Gastrocnemius medialis (tissue), 4 donors: ENCODE measurements at regions not wholly inside any gene's neighbourhood (a gene's known extent, or its start where the extent isn't known, plus 50 kb on each side); places are given as distances from the start of the nearest gene placed in this dataset.

Experiments
- ATAC-seq, 2 donors: fragments of 150-250 bp; one replicate each; pipeline ENCODE4 v1.9.1; 2016
- DNase-seq, 2 donors: peaks; one replicate each; pipeline ENCODE4 v3.0.0-alpha.2; 2019
- H3K27ac ChIP-seq, 4 donors: fragments of 200-600 bp; sonication (generic); 1 replicate in 1 of 4; 2 replicates in 3 of 4; pipeline ENCODE4 v1.5.1; 2016 to 2018; ENCODE audit warnings: mild to moderate bottlenecking in 2 of 4, moderate library complexity in 1 of 4
- H3K27me3 ChIP-seq, 3 donors: fragments of 200-600 bp; sonication (generic) in 2 of 3; 1 replicate in 1 of 3; 2 replicates in 2 of 3; pipeline versions ENCODE4 v1.5.1 to v1.6.0; 2016 to 2019; ENCODE audit warnings: mild to moderate bottlenecking in 1 of 3, moderate library complexity in 1 of 3
- H3K36me3 ChIP-seq, 2 donors: fragments of 200-600 bp; sonication (generic) in 1 of 2; one replicate each; pipeline ENCODE4 v1.5.1; 2017 to 2018
- H3K4me1 ChIP-seq, 2 donors: fragments of 200-600 bp; sonication (generic) in 1 of 2; one replicate each; pipeline ENCODE4 v1.5.1; 2016 to 2017; ENCODE audit warnings: mild to moderate bottlenecking in 2 of 2
- H3K4me3 ChIP-seq, 4 donors: fragments of 200-600 bp; sonication (generic) in 3 of 4; 1 replicate in 1 of 4; 2 replicates in 3 of 4; pipeline ENCODE4 v1.5.1; 2016 to 2019; ENCODE audit warnings: mild to moderate bottlenecking in 2 of 4
- H3K9me3 ChIP-seq, 3 donors: fragments of 200-600 bp; sonication (generic) in 2 of 3; 1 replicate in 1 of 3; 2 replicates in 2 of 3; pipeline ENCODE4 v1.5.1; 2016 to 2019
- CTCF ChIP-seq, 5 experiments: fragments of 450-650 bp in 3 of 5; fragments of 200-600 bp in 2 of 5; sonication (generic) in 2 of 5; IDR thresholded peaks in 4 of 5; conservative IDR thresholded peaks in 1 of 5; 1 replicate in 4 of 5; 2 replicates in 1 of 5; pipeline ENCODE4 v1.5.1; 2016 to 2019; ENCODE audit warnings: antibody characterized with exemption in 5 of 5, mild to moderate bottlenecking in 3 of 5, moderate library complexity in 3 of 5
- POLR2A ChIP-seq, 2 donors: fragments of 450-650 bp; IDR thresholded peaks; one replicate each; pipeline ENCODE4 v1.6.1; 2017; ENCODE audit warnings: antibody characterized with exemption in 2 of 2, mild to moderate bottlenecking in 2 of 2, moderate library complexity in 2 of 2
- in situ Hi-C, 4 donors: fragments of 200-750 bp; cut with MboI; loops; one replicate each; pipeline versions ENCODE4 v1.15.0 to v1.8.0; 2017; ENCODE audit warnings: low sequenced_read_pairs in 4 of 4
- intact Hi-C: fragments of 100-400 bp; cut with DNase I; formaldehyde crosslinking; loops from one replicate; pipeline ENCODE4 v1.15.1; 2023; ENCODE audit warnings: low total_unique reads

GRCh38 chr2:113812204-113812603 is 55.8 kb upstream of the SLC35F5 start:
- ATAC-seq (no peak), DNase-seq (no peak)
- Histone ChIP-seq H3K4me3 (no peak overlapping the region), H3K27me3 (no peaks in the 10 kb centered on the region), H3K9me3 (no peaks in the 10 kb centered on the region), H3K27ac (no peak overlapping the region), H3K4me1 (no peaks in the 10 kb centered on the region), H3K36me3 (no peaks in the 10 kb centered on the region)
- TF ChIP-seq CTCF (IDR thresholded peaks at IDR 0.05 in 4 of 5, conservative IDR thresholded peaks at IDR 0.05 in 1 of 5) (no peak), POLR2A (IDR thresholded peaks at IDR 0.05) (no peak)
- in situ Hi-C loops: no loop called here
- intact Hi-C loops: no loop called here

GRCh38 chr2:113809076-113809736 is 52.8 kb upstream of the SLC35F5 start:
- TF ChIP-seq CTCF (IDR thresholded peaks at IDR 0.05 in 4 of 5, conservative IDR thresholded peaks at IDR 0.05 in 1 of 5) (no peak), POLR2A (IDR thresholded peaks at IDR 0.05) (no peak)
- in situ Hi-C loops (no loop called here), intact Hi-C loops (no loop called here)
- Histone ChIP-seq H3K4me1 (no peaks in the 10 kb centered on the region), H3K4me3 (no peak overlapping the region), H3K36me3 (no peaks in the 10 kb centered on the region), H3K27me3 (no peaks in the 10 kb centered on the region), H3K9me3 (no peaks in the 10 kb centered on the region), H3K27ac (no peak overlapping the region)
- ATAC-seq (no peak), DNase-seq (no peak)

GRCh38 chr2:113807721-113808120 is 51.3 kb upstream of the SLC35F5 start:
- H3K4me3 ChIP-seq: no peak overlapping the region
- H3K9me3 ChIP-seq: no peaks in the 10 kb centered on the region
- H3K27me3 ChIP-seq: no peaks in the 10 kb centered on the region
- H3K27ac ChIP-seq: no peak overlapping the region
- no peaks in the 10 kb centered on the region for H3K36me3 ChIP-seq
- TF ChIP-seq CTCF (IDR thresholded peaks at IDR 0.05 in 4 of 5, conservative IDR thresholded peaks at IDR 0.05 in 1 of 5) (no peak), POLR2A (IDR thresholded peaks at IDR 0.05) (no peak)
- no peak for ATAC-seq
- H3K4me1 ChIP-seq: no peaks in the 10 kb centered on the region
- DNase-seq: no peak
- intact Hi-C loops: no loop called here
- in situ Hi-C loops: no loop called here

DNA sequence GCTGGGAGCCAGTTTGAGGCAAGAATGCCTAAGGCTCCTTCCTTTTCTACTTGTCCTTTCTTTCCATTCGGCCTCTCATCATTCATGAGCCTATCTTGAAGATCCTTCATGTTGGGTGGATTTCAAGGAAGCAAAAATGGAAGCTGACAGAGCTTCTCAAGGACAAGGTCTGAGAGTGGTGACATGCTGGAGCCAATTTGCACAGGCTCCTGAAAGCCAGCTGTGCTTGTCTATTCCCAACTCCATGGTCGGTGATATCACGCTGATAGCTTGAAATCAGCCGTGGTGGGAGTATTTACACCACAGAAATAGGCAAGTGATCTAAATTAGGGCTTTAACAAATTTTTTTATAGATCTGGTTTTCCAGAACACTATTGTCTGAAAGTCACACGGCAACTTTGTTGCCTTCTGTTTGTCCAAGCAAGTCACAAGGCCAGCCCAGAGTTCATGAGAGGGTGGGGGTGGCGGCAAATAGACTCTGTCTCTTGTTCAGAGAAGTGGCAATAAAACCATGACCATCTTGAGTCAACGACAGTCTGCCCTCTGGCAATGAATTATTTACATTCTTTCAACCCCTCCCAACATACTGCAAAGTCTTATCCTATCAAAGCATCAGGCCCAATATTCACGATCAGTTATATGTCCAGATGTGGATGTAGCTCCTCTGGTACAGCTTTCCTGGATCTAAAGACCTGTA is 49.9 kb upstream of the SLC35F5 start:
- TF ChIP-seq CTCF (IDR thresholded peaks at IDR 0.05 in 4 of 5, conservative IDR thresholded peaks at IDR 0.05 in 1 of 5): no peak
- no peak for TF ChIP-seq POLR2A (IDR thresholded peaks at IDR 0.05)
- intact Hi-C loops (no loop called here), in situ Hi-C loops (no loop called here)
- no peaks in the 10 kb centered on the region for H3K36me3 ChIP-seq
- no peak for ATAC-seq
- no peak overlapping the region for H3K4me3 ChIP-seq
- no peaks in the 10 kb centered on the region for H3K4me1 ChIP-seq
- H3K9me3 ChIP-seq: no peaks in the 10 kb centered on the region
- DNase-seq: no peak
- H3K27ac ChIP-seq: no peak overlapping the region
- H3K27me3 ChIP-seq: no peaks in the 10 kb centered on the region
